HG03108 (cell line): ENCODE measurements at regions not wholly inside any gene's neighbourhood (a gene's known extent, or its start where the extent isn't known, plus 50 kb on each side); places are given as distances from the start of the nearest gene placed in this dataset.

ENCODE experiments used
- ATAC-seq: cut with Tn5 transposase; IDR thresholded peaks from one replicate; pipeline ENCODE4 v1.9.1; 2021; ENCODE audit warnings: moderate library complexity; ENCODE audit not compliant: unreplicated experiment

GRCh38 chr2:66317268-66317890 lies 117.5 kb upstream of the MEIS1 start:
- ATAC-seq, result no peak

GRCh38 chr2:66306483-66306882 lies 128.4 kb upstream of the MEIS1 start:
- ATAC-seq, result no peak

GRCh38 chr2:66305718-66306117 lies 129.2 kb upstream of the MEIS1 start:
- ATAC-seq, result no peak

GRCh38 chr2:66303471-66303870 lies 131.5 kb upstream of the MEIS1 start:
- ATAC-seq, result no peak

- ATAC-seq, result no peak
Measured at GRCh38 chr2:66301767-66302140, 133.2 kb upstream of the MEIS1 start.

- no peak for ATAC-seq
Measured at GRCh38 chr2:66301022-66301766, 133.7 kb upstream of the MEIS1 start.

GRCh38 chr2:66283787-66284186 lies 151.1 kb upstream of the MEIS1 start:
- ATAC-seq, result no peak

- ATAC-seq, result no peak
Measured at GRCh38 chr2:66281980-66282379, 152.9 kb upstream of the MEIS1 start.

GRCh38 chr2:66279024-66279423 lies 155.9 kb upstream of the MEIS1 start:
- ATAC-seq, result no peak

- no peak for ATAC-seq
Measured at GRCh38 chr2:66275984-66276383, 158.9 kb upstream of the MEIS1 start.

- ATAC-seq, result no peak
Measured at GRCh38 chr2:66273933-66274490, 160.9 kb upstream of the MEIS1 start.

GRCh38 chr2:66272751-66273150 lies 162.2 kb upstream of the MEIS1 start:
- no peak for ATAC-seq

GRCh38 chr2:66271777-66272176 lies 163.1 kb upstream of the MEIS1 start:
- no peak for ATAC-seq

- no peak for ATAC-seq
Measured at GRCh38 chr2:66270247-66270646, 164.7 kb upstream of the MEIS1 start.

GRCh38 chr2:66269166-66269565 lies 165.8 kb upstream of the MEIS1 start:
- no peak for ATAC-seq

- no peak for ATAC-seq
Measured at GRCh38 chr2:66268756-66269155, 166.2 kb upstream of the MEIS1 start.

GRCh38 chr2:66264354-66264753 lies 170.6 kb upstream of the MEIS1 start:
- no peak for ATAC-seq

- ATAC-seq, result no peak
Measured at GRCh38 chr2:66255867-66256266, 179.1 kb upstream of the MEIS1 start.

GRCh38 chr2:66255136-66255535 lies 179.8 kb upstream of the MEIS1 start:
- no peak for ATAC-seq

- ATAC-seq, result no peak
Measured at GRCh38 chr2:66253066-66253465, 181.9 kb upstream of the MEIS1 start.

- ATAC-seq, result no peak
Measured at GRCh38 chr2:66252109-66252508, 182.8 kb upstream of the MEIS1 start.

- ATAC-seq, result no peak
Measured at GRCh38 chr2:66251573-66251972, 183.4 kb upstream of the MEIS1 start.
